ENCODE measurements at regions not wholly inside any gene's neighbourhood (a gene's known extent, or its start where the extent isn't known, plus 50 kb on each side); places are given as distances from the start of the nearest gene placed in this dataset.

DNA sequence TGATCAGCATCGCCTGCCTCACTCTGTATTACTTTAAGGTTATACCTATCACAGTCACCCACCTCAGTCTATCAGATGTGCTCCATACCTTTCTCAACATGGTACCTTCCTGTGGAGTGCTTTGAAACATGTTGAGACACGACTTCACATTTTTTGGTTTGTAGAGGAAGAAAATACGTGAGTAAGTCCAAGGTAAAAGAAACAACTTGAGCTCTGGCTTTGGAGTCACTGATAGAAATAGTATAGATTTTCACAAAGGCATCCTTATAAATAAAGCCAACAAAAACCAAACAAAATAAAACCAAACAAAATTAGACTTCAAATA lies 77.5 kb upstream of the HMHB1 start:
- TF ChIP-seq EZH2 (optimal IDR thresholded peaks at IDR 0.05; ENCODE audit: low read depth, low read length), result no peak
- no peak for TF ChIP-seq CTCF (IDR thresholded peaks at IDR 0.05; ENCODE audit: low read length)
- TF ChIP-seq EZH2phosphoT487 (IDR thresholded peaks at IDR 0.05; ENCODE audit: low read length), result no peak

Measured in MM.1S (cell line).